ENCODE measurements at regions not wholly inside any gene's neighbourhood (a gene's known extent, or its start where the extent isn't known, plus 50 kb on each side); places are given as distances from the start of the nearest gene placed in this dataset.
"Not testable (repeated sequence)": the region's sequence is repeated elsewhere in the genome, so short reads cannot be mapped to it uniquely, and the experiment has no call there.

GRCh38 chr9:89856296-89856695 is 251.5 kb downstream of the GADD45G start:
- not testable (repeated sequence) for TF ChIP-seq CTCF (IDR thresholded peaks at IDR 0.05; ENCODE audit: poor library complexity); EZH2 (IDR thresholded peaks at IDR 0.05; ENCODE audit: borderline replicate concordance); EZH2phosphoT487 (IDR thresholded peaks at IDR 0.05; ENCODE audit: low read depth, severe bottlenecking, unreplicated experiment)

All from hepatocyte (in vitro differentiated cells).